HG03558 (cell line): ENCODE measurements at regions not wholly inside any gene's neighbourhood (a gene's known extent, or its start where the extent isn't known, plus 50 kb on each side); places are given as distances from the start of the nearest gene placed in this dataset.
"Not testable (repeated sequence)": the region's sequence is repeated elsewhere in the genome, so short reads cannot be mapped to it uniquely, and the experiment has no call there.

ENCODE experiments used
- ATAC-seq: cut with Tn5 transposase; IDR thresholded peaks from one replicate; pipeline ENCODE4 v1.9.1; 2021; ENCODE audit warnings: moderate number of reproducible peaks; ENCODE audit not compliant: unreplicated experiment; ENCODE audit errors: extremely low read depth

DNA sequence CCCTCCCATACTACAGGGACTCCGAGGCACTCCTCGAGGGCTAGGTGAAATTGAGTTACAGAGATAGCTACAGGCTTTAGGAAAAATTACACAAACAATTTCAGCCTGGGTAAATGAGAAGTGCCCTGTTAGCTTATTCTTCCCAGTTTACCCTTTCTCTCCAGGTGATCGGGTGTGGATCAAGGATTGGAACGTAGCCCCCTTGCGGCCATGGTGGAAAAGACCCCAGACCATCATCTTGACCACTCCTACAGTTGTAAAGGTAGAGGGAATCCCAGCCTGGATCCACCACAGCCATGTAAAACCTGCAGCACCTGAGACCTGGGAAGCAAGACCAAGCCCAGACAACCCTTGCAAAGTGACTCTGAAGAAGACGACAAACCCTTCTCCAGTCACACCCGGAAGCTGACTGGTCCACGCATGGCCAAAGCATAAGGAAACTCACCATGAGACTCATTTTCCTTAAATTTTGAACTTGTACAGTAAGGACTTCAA lies 600.6 kb downstream of the UQCRFS1 start:
- ATAC-seq = no peak

- not testable (repeated sequence) for ATAC-seq
Measured at GRCh38 chr19:28611227-28611914, 601.6 kb downstream of the UQCRFS1 start.

DNA sequence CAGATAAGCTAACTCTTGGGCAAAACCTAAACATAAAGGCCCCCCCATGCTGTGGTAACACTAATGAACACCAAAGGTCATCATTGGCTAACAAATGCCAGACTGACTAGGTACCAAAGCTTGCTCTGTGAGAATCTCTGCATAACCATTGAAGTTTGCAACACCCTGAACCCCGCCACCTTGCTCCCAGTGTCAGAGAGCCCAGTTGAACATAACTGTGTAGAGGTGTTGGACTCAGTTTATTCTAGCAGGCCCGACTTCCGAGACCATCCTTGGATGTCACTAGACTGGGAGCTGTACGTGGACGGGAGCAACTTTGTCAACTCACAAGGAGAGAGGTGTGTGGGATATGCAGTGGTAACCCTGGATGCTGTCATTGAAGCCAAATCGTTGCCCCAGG lies 602.2 kb downstream of the UQCRFS1 start:
- ATAC-seq = no peak

- ATAC-seq = no peak
Measured at GRCh38 chr19:28609944-28610343, 603.0 kb downstream of the UQCRFS1 start.

DNA sequence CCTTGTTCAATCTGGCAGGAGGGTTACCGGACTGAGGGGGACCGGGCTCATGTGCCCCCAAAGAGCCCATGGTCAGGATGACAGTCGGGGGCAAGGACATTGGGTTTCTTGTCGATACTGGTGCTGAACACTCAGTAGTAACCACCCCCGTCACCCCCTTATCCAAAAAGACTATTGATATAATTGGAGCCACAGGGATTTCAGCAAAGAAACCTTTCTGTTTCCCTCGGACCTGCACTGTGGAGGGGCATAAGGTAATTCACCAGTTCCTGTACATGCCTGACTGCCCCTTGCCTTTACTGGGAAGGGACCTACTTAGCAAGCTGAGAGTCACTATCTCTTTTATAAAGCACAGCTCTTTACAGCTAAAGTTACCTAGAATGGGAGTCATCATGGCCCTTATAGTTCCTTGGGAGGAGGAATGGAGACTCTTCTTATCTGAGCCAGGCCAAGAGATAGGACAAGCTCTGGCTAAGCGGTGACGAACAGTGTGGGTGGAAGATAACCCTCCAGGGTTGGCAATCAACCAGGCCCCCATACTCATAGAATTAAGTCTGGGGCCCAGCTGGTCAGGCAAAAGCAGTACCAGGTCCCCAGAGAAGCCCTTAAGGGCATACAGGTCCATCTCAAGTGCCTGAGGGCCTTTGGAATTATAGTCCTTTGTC lies 603.7 kb downstream of the UQCRFS1 start:
- ATAC-seq = no peak

DNA sequence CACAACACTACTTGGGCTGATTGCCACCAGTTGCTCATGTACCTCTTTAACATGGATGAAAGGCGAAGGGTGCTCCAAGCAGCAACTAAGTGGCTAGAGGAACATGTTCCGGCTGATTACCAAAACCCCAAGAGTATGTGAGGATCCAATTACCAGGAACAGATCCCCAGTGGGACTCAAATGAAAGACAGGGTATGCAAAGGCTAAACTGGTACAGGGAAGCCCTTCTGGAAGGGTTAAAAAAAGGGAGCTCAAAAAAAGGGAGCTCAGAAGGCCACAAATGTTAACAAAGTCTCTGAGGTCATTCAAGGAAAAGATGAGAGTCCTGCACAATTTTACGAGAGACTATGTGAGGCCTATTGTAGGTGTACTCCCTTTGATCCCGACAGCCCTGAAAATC lies 604.7 kb downstream of the UQCRFS1 start:
- ATAC-seq = no peak

DNA sequence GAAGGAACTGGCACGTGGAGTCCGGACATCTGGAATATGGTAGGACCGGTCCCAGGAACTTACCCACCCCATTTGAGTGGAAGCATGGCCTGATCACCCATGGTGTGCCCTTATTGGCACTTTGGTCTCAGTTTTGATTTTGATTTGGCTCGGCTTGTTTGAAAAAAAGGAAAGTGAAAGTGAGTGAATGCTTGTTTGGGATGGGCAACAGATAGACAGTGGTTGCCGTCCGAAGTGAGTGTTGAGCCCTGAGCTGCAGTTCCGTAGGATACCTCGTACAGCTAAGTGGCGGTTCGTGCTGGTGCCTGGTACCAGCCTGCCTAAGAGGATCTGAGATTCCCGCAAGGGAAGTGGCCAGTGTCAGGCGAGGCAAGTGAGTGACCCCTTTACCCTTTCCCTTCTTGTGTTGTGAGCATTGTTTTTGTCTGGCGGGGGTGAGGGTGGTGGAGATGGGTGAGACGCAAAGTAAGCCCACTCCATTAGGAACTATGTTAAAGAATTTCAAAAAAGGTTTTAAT lies 605.8 kb downstream of the UQCRFS1 start:
- ATAC-seq = no peak

GRCh38 chr19:28606269-28607032 lies 606.5 kb downstream of the UQCRFS1 start:
- ATAC-seq = no peak

DNA sequence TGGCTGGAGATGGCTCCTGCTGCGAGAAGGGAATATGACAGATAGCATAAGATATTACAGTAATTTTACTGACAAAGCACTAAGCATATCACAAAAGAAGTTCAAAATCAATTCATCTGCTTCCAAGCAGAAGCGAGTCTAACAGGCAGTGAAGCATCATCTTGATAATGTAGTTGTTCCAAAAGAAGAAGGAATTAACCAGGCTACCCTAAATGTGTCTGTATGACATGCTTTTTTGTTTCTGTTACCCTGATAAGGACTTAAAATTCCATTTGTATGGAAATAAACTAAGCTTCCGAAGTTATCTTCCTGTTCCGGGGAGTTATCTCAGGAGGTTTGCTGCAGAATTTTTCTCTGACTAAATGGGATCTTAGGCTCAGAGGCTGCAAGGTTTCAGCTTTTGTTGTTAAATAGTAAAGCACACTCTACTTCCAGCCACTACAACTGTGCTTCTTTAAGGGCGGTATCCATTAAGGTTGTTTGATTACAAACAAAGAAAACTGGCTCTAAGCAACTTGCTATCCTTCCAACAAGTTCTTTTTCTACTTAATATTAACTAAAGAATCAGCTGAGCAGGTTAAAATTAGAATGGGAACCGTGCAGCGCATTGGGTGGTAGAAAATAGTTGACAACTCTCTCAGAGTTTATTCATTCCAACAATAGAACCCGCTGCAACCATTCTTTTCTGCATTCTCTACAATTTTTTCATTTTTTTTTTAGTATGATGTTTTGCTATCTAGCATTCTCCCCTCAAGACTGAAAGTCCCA lies 607.3 kb downstream of the UQCRFS1 start:
- no peak for ATAC-seq

DNA sequence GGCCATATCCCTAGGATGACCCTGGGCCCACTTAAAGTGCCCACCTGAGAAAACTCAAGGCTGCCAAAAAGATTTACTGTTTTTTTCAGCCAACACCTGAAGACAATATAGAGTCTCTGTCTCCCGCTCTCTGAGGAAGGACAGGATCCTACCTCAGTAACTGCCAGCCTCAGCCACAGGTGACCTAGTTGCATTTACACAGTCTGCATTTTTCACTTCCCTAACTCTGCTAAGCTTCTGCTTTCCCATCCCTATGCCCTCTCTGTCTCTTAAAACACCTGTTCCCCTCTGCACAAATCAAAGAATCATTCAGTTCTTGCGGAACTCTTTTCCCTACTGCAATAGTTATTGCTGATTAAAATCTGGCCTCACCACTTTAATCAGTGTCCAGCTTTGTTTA lies 609.5 kb downstream of the UQCRFS1 start:
- ATAC-seq = no peak

DNA sequence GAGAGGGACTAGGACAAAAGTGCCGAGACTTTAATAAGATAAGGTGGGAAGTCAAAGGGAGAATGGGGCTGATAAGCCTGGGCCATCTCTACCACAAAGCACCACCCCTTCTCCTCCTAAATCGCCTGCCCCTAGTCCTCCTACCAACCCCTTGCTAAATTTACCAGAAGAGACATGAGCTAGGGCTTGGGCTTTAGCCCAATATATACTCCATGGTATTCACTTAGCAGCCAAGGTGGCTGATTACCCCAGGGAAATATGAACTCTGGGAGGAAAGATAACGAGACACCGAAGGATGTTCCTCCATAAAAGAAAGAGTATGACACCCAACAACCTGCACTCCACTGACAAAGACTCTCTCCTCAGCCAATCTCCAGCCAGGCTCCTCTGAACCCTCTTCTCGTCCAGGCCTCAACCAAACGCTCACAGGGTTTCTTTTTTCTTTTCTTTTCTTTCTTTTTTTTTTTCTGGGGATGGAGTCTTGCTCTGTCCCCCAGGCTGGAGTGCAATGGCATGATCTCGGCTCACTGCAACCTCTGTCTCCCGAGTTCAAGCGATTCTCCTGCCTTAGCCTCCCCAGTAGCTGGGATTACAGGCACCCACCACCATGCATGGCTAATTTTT lies 610.2 kb downstream of the UQCRFS1 start:
- no peak for ATAC-seq

DNA sequence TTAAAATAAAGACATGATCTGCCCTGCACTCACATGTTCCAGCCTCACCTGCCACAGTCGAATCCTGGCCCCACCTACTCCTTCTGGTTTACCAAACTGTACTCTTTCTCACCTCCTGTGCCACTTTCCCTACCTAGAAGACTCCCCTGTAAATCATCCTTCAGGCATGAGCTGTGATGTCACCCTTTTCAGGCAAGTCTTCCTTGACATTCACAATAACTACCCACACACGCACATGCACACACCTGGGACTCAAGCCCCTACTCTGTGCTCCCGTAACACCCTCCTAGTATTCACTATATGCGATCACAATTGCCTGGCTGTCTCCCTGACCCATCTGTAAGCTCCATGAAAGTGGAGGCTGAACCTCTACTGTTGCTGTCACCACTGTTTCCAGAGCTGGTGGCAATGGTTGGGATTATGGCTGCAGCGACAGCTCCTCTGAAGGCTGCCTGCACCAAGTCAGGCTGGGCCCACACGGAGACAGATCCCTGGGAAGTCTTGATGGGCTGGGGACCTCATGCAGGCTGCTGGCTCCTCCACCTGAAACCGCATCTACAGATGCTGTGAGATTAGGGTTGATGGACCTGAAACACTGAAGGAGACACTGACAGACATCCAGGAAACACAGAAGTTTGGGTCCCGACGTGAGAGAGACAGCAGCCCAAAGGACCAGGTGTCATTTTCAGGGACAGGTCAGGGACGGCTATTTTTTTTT lies 611.1 kb downstream of the UQCRFS1 start:
- ATAC-seq = no peak

GRCh38 chr19:28598861-28599260 lies 614.1 kb downstream of the UQCRFS1 start:
- ATAC-seq = no peak

DNA sequence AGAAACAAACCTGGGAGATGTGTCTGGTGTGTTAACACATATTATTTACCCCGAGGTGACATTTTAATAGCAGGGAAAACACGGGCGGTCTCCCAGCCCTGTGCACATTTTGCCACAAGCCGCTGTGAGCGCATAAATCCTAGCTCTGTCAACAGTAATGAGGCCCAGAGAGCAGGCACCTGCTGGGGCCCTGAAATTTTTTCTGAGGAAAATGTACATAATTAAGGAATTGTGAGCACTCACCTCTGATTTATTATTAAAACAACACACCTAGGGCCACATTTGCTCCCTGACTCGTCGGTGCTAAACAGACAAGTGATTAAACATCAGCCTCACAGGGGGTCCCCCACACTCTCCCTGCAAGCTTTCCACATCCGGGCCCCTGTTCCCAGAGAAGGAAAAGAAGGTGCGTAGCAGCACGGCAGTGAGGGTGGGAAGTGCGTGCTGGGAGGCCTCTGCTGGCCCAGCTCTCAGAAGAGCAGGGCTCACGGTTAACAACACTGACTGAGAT lies 616.3 kb downstream of the UQCRFS1 start:
- no peak for ATAC-seq

DNA sequence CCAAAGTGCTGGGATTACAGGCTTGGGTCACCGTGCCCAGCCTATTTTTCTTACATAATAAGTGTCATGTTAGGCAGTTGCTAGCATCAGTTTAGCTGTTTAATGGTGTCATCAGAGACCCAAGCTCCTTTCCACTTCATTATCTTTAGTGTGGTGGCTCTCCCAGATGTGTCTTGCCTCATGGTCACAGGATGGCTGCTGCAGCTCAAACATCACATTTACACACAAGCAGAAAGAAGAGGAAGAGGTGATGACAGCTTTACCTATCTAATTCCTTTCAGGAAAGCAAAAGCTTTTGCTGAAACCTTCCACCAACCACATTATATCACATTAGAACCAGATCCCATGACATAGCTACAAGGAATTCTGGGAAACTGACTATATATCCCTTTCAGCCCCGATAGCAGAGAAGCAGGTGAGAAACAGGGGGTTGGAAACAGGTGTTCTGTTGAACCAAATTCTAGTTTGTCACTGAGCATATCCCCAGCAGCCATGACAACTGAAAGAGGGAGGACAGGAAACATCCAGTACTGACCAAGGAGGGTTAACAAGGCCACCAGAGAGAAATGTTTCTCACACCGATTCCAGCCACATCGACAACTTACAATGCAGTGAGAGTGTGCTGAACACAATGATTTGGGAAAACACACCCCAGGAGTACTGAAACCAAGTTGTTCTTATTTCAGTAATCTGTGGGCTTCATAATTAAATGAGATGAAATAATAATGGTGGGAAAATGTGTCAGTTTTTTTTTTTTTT lies 617.0 kb downstream of the UQCRFS1 start:
- no peak for ATAC-seq

DNA sequence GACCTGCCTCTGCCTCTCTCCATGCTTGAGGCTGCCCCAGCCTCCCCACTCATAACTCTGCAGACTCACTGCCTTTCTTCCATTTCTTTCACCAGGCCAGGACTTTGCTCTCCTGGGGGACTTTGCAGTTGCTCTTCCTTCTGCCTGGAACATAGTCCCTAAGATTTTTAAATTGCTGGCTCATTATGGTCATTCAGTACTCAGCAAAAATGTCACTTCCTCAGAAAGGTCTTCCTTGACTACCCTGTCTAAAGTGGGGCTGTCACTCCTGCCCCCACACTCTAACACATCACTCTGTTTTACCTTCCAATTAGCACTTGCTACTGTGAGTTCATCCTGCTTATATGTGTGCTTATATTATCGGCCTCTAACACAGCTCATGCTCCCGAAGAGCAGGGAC lies 618.2 kb downstream of the UQCRFS1 start:
- ATAC-seq = no peak

DNA sequence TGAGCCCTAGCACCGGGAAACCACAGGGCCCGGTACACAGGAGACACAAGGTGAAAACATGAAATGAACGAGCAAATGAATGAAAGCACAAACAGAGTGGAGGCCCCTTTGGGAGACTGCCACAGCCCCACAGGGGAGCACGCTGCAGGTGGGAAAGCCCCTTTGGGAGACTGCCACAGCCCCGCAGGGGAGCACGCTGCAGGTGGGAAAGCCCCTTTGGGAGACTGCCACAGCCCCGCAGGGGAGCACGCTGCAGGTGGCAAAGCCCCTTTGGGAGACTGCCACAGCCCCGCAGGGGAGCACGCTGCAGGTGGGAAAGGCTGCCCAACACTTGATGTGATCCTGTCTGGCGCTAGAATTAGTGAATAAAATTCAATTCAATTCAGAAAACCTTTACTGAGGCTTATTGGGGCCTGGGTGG lies 623.0 kb downstream of the UQCRFS1 start:
- ATAC-seq = not testable (repeated sequence)

DNA sequence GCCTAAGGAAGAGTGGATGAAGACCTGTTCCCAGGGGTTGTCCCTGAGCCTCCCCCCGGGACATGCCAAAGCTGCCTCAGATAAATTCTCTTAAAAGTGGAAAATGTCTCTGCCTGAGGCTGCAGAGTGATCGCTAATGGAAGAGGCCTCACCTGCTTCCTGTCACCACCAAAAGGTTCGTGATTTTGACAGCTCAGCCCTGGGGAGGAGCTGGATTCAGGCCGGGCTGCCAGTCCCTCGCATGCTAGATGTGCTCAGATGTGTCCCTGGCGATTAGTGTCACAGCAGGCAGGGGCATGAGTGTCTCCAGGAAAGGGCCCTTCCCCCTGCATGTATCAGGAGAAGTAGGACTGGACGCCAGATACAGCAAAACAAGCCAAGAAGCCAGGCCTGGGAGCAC lies 626.5 kb downstream of the UQCRFS1 start:
- no peak for ATAC-seq
